ENCODE measurements at regions not wholly inside any gene's neighbourhood (a gene's known extent, or its start where the extent isn't known, plus 50 kb on each side); places are given as distances from the start of the nearest gene placed in this dataset.

DNA sequence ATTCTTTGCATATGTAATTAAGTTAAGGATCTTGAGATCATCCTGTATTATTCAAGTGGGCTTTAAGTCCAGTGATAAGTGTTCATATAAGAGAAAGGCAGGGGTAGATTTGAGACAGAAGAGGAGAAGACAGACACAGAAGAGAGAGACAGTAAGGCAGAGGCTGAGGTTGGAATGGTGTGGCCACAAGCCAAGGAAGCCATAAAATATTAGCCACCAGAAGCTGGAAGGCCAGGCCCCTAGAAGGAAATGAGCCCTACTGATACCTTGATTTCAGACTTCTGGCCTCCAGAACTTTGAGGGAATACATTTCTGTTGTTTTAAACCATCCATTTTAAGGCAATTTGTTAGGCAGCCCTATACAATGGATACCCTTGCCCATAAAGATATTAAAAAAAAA lies 66.9 kb upstream of the DLX2 start:
- H3K4me3 ChIP-seq (ENCODE audit: low read depth, low read length), result no peak overlapping the region
- TF ChIP-seq CTCF (IDR thresholded peaks at IDR 0.05; ENCODE audit: borderline replicate concordance, insufficient read depth, low read depth, low read length), result no peak

GRCh38 chr2:172172513-172173173 lies 69.9 kb upstream of the DLX2 start:
- peak; percentile 73 for TF ChIP-seq CTCF (IDR thresholded peaks at IDR 0.05; ENCODE audit: borderline replicate concordance, insufficient read depth, low read depth, low read length)
- no peak overlapping the region for H3K4me3 ChIP-seq (ENCODE audit: low read depth, low read length)

DNA sequence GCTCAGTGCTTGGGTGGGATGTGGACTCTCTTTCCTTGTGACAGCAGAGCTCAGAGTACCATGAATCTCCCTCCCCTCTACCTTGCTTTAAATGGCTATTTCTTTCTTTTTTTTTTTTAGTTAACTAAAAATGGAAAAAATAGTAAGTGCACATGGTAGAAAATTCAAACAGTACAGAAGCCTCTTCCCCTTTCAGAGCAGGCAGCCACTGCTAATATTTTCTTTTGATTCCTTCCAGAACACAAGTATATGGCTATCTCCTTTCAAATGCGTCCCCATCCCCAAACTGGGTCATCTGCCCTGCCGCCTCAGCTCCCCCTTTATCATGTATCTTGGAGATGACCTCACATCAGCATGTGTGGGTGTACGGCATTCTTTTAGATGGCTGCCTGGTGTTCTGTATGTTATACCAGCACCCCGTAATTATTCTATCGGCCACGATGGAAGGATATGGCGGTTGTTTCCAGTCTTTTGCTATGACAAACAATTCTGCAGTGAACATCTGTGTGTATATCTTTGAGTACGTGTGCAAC lies 70.5 kb upstream of the DLX2 start:
- no peak overlapping the region for H3K4me3 ChIP-seq (ENCODE audit: low read depth, low read length)
- TF ChIP-seq CTCF (IDR thresholded peaks at IDR 0.05; ENCODE audit: borderline replicate concordance, insufficient read depth, low read depth, low read length), result no peak

DNA sequence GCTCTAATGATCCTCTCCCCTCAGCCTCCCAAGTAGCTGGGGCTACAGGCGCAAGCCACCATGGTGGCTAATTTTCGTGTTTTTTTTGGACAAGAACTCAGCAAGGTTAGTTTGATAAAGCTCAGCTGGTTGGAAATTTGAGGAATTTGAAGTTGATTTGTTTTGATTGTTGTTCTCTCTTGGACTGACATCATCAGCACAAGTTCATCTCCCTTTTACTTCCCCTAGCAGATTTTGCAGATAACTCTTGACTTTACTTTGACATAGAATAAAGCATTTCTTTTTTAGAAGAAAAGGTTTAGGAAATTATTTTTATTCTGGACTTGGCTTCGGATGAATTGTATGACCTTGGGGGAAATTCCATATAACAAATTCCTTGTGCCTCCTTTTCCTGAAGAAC lies 74.9 kb upstream of the DLX2 start:
- no peak for TF ChIP-seq CTCF (IDR thresholded peaks at IDR 0.05; ENCODE audit: borderline replicate concordance, insufficient read depth, low read depth, low read length)
- H3K4me3 ChIP-seq (ENCODE audit: low read depth, low read length), result no peak overlapping the region

DNA sequence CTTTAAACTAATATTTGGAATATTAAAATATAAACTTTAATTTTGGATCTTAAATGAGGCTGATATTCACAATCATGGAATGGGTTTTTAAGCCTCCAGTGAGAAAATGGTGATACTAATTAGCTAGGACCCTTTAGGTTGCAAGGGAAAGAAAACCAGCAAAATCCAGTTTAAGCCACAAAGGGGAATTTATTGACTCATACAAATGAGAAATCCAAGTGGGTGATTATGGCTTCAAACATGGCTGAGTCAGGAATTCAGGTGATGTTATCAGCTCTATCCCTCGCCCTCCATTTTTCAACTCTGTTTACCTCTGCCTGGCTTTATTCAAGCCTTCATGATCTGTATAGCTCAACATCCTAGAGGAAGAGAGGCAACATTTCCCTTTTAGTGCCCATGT lies 75.3 kb upstream of the DLX2 start:
- TF ChIP-seq CTCF (IDR thresholded peaks at IDR 0.05; ENCODE audit: borderline replicate concordance, insufficient read depth, low read depth, low read length), result no peak
- no peak overlapping the region for H3K4me3 ChIP-seq (ENCODE audit: low read depth, low read length)

GRCh38 chr2:172179045-172179701 lies 76.5 kb upstream of the DLX2 start:
- H3K4me3 ChIP-seq (ENCODE audit: low read depth, low read length), result no peak overlapping the region
- TF ChIP-seq CTCF (IDR thresholded peaks at IDR 0.05; ENCODE audit: borderline replicate concordance, insufficient read depth, low read depth, low read length), result no peak

- no peak overlapping the region for H3K4me3 ChIP-seq (ENCODE audit: low read depth, low read length)
- no peak for TF ChIP-seq CTCF (IDR thresholded peaks at IDR 0.05; ENCODE audit: borderline replicate concordance, insufficient read depth, low read depth, low read length)
Measured at GRCh38 chr2:172181840-172182239, 79.1 kb upstream of the DLX2 start.

Data from GM12875 (cell line).